SJCRH30 (cell line): ENCODE measurements at regions not wholly inside any gene's neighbourhood (a gene's known extent, or its start where the extent isn't known, plus 50 kb on each side); places are given as distances from the start of the nearest gene placed in this dataset.

ENCODE experiments used
- DNase-seq, 2 experiments: peaks; one replicate each; pipeline ENCODE4 v3.0.0-alpha.2; 2015 to 2020
- H3K27ac ChIP-seq: fragments of 250-450 bp; sonication (Bioruptor Pico); 2 replicates; pipeline ENCODE4 v1.5.1; 2020; ENCODE audit warnings: mild to moderate bottlenecking, moderate library complexity
- H3K27me3 ChIP-seq: fragments of 250-450 bp; sonication (Bioruptor Pico); 2 replicates; pipeline ENCODE4 v1.5.1; 2020; ENCODE audit warnings: mild to moderate bottlenecking, moderate library complexity
- H3K36me3 ChIP-seq: fragments of 250-450 bp; sonication (Bioruptor Pico); 2 replicates; pipeline ENCODE4 v1.5.1; 2020; ENCODE audit warnings: mild to moderate bottlenecking, moderate library complexity
- H3K4me1 ChIP-seq: fragments of 250-450 bp; sonication (Bioruptor Pico); 2 replicates; pipeline ENCODE4 v1.5.1; 2020; ENCODE audit warnings: mild to moderate bottlenecking, moderate library complexity
- H3K4me3 ChIP-seq: fragments of 250-450 bp; sonication (Bioruptor Pico); 2 replicates; pipeline ENCODE4 v1.5.1; 2020; ENCODE audit warnings: mild to moderate bottlenecking, moderate library complexity
- H3K9me3 ChIP-seq: fragments of 250-450 bp; sonication (Bioruptor Pico); replicated peaks from 2 replicates; pipeline ENCODE4 v1.5.1; 2020; ENCODE audit warnings: mild to moderate bottlenecking, moderate library complexity

GRCh38 chrX:46382595-46382994 is 162.6 kb downstream of the ZNF674 start:
- Histone ChIP-seq H3K9me3 (no peaks in the 10 kb centered on the region), H3K36me3 (no peaks in the 10 kb centered on the region), H3K27me3 (no peaks in the 10 kb centered on the region), H3K27ac (no peak overlapping the region), H3K4me3 (no peak overlapping the region), H3K4me1 (no peaks in the 10 kb centered on the region)
- DNase-seq: no peak

DNA sequence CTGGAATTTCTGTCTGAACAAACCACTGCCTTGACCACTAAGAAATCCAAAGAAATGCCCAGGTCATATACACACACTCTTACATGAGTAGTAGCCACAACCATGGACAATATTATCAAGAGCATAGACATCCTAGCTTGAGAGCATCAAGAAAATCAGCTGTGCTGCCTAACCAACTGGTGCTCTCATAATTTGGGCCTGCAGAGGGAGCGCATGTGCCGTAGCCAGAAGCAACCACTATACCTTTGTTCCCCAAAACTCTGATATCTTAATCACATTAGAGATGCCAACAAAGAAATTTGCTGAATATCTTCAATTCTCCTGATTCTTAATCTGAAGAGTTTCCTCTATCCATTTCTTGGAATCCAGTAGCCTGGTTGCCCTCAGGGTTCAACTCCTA is 163.6 kb downstream of the ZNF674 start:
- no peak overlapping the region for H3K4me3 ChIP-seq
- no peaks in the 10 kb centered on the region for H3K36me3 ChIP-seq
- H3K4me1 ChIP-seq: no peaks in the 10 kb centered on the region
- H3K27ac ChIP-seq: no peak overlapping the region
- peak; percentile 2 to 16 for DNase-seq
- H3K9me3 ChIP-seq: no peaks in the 10 kb centered on the region
- H3K27me3 ChIP-seq: no peaks in the 10 kb centered on the region

DNA sequence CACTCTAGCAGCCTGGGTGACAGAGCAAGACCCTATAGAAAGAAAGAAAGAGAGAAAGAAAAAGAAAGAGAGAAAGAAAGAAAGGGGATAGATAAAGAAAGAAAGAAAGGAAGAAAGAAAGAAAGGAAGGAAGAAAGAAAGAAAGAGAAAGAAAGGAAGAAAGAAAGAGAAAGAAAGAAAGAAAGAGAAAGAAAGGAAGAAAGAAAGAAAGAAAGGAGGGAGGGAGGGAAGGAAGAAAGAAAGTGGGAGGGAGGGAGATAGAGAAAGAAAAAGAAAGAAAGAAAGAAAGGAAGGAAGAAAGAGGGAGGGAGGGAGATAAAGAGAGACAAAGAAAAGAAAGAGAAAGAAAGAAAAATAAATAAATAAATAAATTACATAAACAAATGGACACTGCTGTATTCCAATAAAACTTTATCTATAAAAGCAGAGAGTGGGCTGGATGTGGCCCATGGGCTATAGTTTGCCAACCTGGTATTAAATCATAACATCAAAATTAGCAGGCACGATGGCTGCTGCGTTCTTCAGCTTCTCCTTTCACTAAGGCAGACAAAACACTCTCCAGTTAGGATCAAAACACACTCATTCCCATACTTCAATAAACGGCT is 165.0 kb downstream of the ZNF674 start:
- Histone ChIP-seq H3K9me3 (no peaks in the 10 kb centered on the region), H3K4me1 (no peaks in the 10 kb centered on the region), H3K4me3 (no peak overlapping the region), H3K27ac (no peak overlapping the region), H3K36me3 (no peaks in the 10 kb centered on the region), H3K27me3 (no peaks in the 10 kb centered on the region)
- no peak for DNase-seq

GRCh38 chrX:46376246-46376885 is 168.9 kb downstream of the ZNF674 start:
- no peaks in the 10 kb centered on the region for H3K36me3 ChIP-seq
- peak in 1 of 2 experiments; percentile 30 for DNase-seq
- H3K9me3 ChIP-seq: no peaks in the 10 kb centered on the region
- H3K27ac ChIP-seq: no peak overlapping the region
- no peak overlapping the region for H3K4me3 ChIP-seq
- no peaks in the 10 kb centered on the region for H3K4me1 ChIP-seq
- no peaks in the 10 kb centered on the region for H3K27me3 ChIP-seq

GRCh38 chrX:46375831-46376230 is 169.4 kb downstream of the ZNF674 start:
- no peaks in the 10 kb centered on the region for H3K4me1 ChIP-seq
- H3K27me3 ChIP-seq: no peaks in the 10 kb centered on the region
- DNase-seq: no peak
- H3K4me3 ChIP-seq: no peak overlapping the region
- H3K9me3 ChIP-seq: no peaks in the 10 kb centered on the region
- no peaks in the 10 kb centered on the region for H3K36me3 ChIP-seq
- H3K27ac ChIP-seq: no peak overlapping the region

GRCh38 chrX:46374371-46374770 is 170.8 kb downstream of the ZNF674 start:
- Histone ChIP-seq H3K27me3 (no peaks in the 10 kb centered on the region), H3K4me1 (no peaks in the 10 kb centered on the region), H3K9me3 (no peaks in the 10 kb centered on the region), H3K36me3 (no peaks in the 10 kb centered on the region), H3K27ac (no peak overlapping the region), H3K4me3 (no peak overlapping the region)
- DNase-seq: no peak

GRCh38 chrX:46367491-46367890 is 177.7 kb downstream of the ZNF674 start:
- H3K4me1 ChIP-seq: no peaks in the 10 kb centered on the region
- H3K27me3 ChIP-seq: no peaks in the 10 kb centered on the region
- H3K9me3 ChIP-seq: no peaks in the 10 kb centered on the region
- no peaks in the 10 kb centered on the region for H3K36me3 ChIP-seq
- H3K4me3 ChIP-seq: no peak overlapping the region
- no peak for DNase-seq
- H3K27ac ChIP-seq: no peak overlapping the region

- no peak overlapping the region for H3K4me3 ChIP-seq
These were observed 178.6 kb downstream of the ZNF674 start for GRCh38 chrX:46366381-46367207.

GRCh38 chrX:46354481-46354880 is 190.7 kb downstream of the ZNF674 start:
- no peaks in the 10 kb centered on the region for H3K36me3 ChIP-seq
- no peak for DNase-seq
- H3K27ac ChIP-seq: no peak overlapping the region
- H3K4me3 ChIP-seq: no peak overlapping the region
- H3K9me3 ChIP-seq: no peaks in the 10 kb centered on the region
- no peaks in the 10 kb centered on the region for H3K27me3 ChIP-seq
- no peaks in the 10 kb centered on the region for H3K4me1 ChIP-seq

More at GRCh38 chrX:46366381-46367207, 178.6 kb downstream of the ZNF674 start:
- Histone ChIP-seq H3K4me1 (no peaks in the 10 kb centered on the region), H3K27ac (no peak overlapping the region), H3K9me3 (no peaks in the 10 kb centered on the region), H3K36me3 (no peaks in the 10 kb centered on the region), H3K27me3 (no peaks in the 10 kb centered on the region)
- no peak for DNase-seq

DNA sequence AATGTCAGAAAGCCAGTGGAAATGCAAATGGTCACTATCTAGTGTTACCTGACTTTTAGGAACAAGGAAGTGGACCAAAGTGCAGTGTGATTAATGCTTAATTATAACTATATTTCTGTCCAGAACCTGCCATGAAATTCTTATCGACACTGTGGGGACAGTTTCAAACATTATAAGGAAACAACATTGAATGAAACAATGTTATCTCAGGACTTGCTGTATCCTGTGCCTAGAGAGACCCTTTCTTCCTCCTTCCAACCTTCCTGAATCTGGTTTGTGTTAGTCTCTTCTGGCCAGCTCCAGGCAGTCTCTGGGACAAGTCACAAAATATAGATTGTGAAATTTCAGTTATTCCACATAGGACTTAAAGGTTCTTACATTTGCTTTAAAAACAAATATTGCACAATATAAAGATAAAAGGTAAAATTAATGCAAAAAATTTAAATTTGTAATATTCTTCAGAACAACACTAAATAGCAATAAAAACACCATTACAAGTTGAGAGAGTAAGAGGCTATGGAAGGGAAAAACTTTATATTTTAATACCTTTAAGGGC is 203.4 kb downstream of the ZNF674 start:
- Histone ChIP-seq H3K4me3 (no peak overlapping the region), H3K9me3 (no peaks in the 10 kb centered on the region), H3K4me1 (no peaks in the 10 kb centered on the region), H3K27me3 (no peaks in the 10 kb centered on the region), H3K36me3 (no peaks in the 10 kb centered on the region), H3K27ac (no peak overlapping the region)
- DNase-seq: no peak

- no peaks in the 10 kb centered on the region for H3K27me3 ChIP-seq
- DNase-seq: no peak
- H3K9me3 ChIP-seq: no peaks in the 10 kb centered on the region
- no peak overlapping the region for H3K27ac ChIP-seq
- no peaks in the 10 kb centered on the region for H3K4me1 ChIP-seq
- no peaks in the 10 kb centered on the region for H3K36me3 ChIP-seq
- no peak overlapping the region for H3K4me3 ChIP-seq
These were observed 204.5 kb downstream of the ZNF674 start for GRCh38 chrX:46340696-46341095.

- DNase-seq: no peak
- H3K27ac ChIP-seq: no peak overlapping the region
- H3K4me1 ChIP-seq: no peaks in the 10 kb centered on the region
These were observed 211.7 kb downstream of the ZNF674 start for GRCh38 chrX:46333550-46333949.

DNA sequence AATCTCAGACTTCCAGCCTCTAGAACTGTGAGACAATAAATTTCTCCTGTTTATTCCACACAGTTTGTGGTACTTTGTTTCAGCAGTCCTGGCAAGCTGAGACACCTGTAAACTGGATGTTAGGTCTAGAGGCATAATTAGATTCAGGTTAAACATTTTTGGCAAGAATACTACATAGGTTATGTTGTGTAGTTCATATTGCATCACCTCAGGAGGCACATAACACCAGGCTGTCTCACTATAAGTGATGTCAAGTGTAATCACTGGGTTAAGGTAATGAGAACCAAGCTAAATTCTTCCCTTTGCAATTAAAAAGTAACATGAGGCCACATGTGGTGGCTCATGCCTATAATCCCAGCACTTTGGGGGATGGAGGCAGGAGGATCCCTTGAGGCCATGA is 214.2 kb downstream of the ZNF674 start:
- Histone ChIP-seq H3K4me3 (no peak overlapping the region), H3K9me3 (no peaks in the 10 kb centered on the region), H3K27me3 (no peaks in the 10 kb centered on the region), H3K4me1 (peaks cover 2% of the 10 kb centered on the region; the same call in 1 of the 2 replicates), H3K36me3 (no peaks in the 10 kb centered on the region), H3K27ac (no peak overlapping the region)
- no peak for DNase-seq

More at GRCh38 chrX:46333550-46333949, 211.7 kb downstream of the ZNF674 start:
- Histone ChIP-seq H3K4me3 (no peak overlapping the region), H3K9me3 (no peaks in the 10 kb centered on the region), H3K36me3 (no peaks in the 10 kb centered on the region), H3K27me3 (no peaks in the 10 kb centered on the region)

GRCh38 chrX:46330513-46330912 is 214.7 kb downstream of the ZNF674 start:
- no peaks in the 10 kb centered on the region for H3K27me3 ChIP-seq
- no peaks in the 10 kb centered on the region for H3K9me3 ChIP-seq
- no peak overlapping the region for H3K4me3 ChIP-seq
- peaks cover 2% of the 10 kb centered on the region; the same call in 1 of the 2 replicates for H3K4me1 ChIP-seq
- DNase-seq: no peak
- H3K36me3 ChIP-seq: no peaks in the 10 kb centered on the region
- H3K27ac ChIP-seq: no peak overlapping the region

DNA sequence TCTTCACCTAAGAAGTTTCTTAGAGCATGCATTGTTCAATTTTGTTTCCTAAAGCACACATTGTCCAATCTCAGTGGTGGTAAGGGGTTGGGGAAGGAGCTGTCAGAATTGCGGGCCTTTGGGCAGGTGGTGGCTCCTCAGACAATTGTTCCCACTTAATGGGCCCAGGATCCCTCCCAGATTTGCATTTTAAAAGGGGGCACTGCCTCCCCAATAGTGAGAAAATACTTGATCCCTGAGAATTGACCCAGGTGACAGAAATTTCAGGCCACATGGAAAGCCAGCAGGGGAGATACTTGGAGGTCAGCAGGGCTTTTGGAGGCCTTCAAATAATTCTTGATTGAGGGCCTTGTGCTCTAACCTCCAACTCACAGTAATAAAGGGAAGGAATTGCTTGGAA is 217.1 kb downstream of the ZNF674 start:
- peaks cover 2% of the 10 kb centered on the region; the same call in 1 of the 2 replicates for H3K4me1 ChIP-seq
- H3K27ac ChIP-seq: peak overlapping the region; percentile 23; the same call in 1 of the 2 replicates
- DNase-seq: no peak

More for the DNA sequence above, 217.1 kb downstream of the ZNF674 start:
- Histone ChIP-seq H3K9me3 (no peaks in the 10 kb centered on the region), H3K36me3 (no peaks in the 10 kb centered on the region), H3K27me3 (no peaks in the 10 kb centered on the region), H3K4me3 (no peak overlapping the region)
